HCT116 (cell line): ENCODE measurements at regions not wholly inside any gene's neighbourhood (a gene's known extent, or its start where the extent isn't known, plus 50 kb on each side); places are given as distances from the start of the nearest gene placed in this dataset.

Experiments
- ATAC-seq: fragments of 200-7000 bp; cut with Tn5 transposase; 2 replicates; pipeline ENCODE4 v1.9.1; 2020; ENCODE audit warnings: mild to moderate bottlenecking, moderate library complexity
- BruUV-seq: library from RNA; stranded (reverse); fragments of 400-500 nt; replicated peaks from 2 replicates; lab custom pipeline; 2021; lab: Mats Ljungman, UMichigan
- CTCF ChIA-PET: fragments of 300-600 bp; sonication (Branson Sonifier 250); formaldehyde crosslinking; loops from one replicate; lab custom pipeline; 2021; ENCODE audit warnings: antibody characterized with exemption; lab: Charles Lee
- POLR2A ChIA-PET: fragments of 300-600, 350-600 bp; sonication (Branson Sonifier 250); formaldehyde crosslinking; loops from one replicate; lab custom pipeline; 2021; ENCODE audit warnings: antibody characterized with exemption; lab: Charles Lee
- RAD21 ChIA-PET, 2 experiments: fragments of 300-600 bp; sonication (Branson Sonifier 250); formaldehyde crosslinking; loops; one replicate each; lab custom pipeline; 2023; ENCODE audit warnings: low total read pairs in 2 of 2; ENCODE audit not compliant: uncharacterized antibody in 2 of 2, unreplicated experiment in 2 of 2, low non-redundant PET in 1 of 2; lab: Charles Lee
- DNase-seq: peaks from one replicate; pipeline ENCODE4 v3.0.0-alpha.2; 2010; ENCODE audit warnings: low read depth, low spot score
- H2AFZ ChIP-seq: fragments of 200-600 bp; shearing (Covaris generic), sonication (generic); 2 replicates; pipeline ENCODE4 v1.6.1; 2017; ENCODE audit warnings: low read depth, mixed run types, mixed read lengths, antibody characterized with exemption, low read length; ENCODE audit not compliant: poor library complexity, severe bottlenecking
- H3K27ac ChIP-seq: 2 replicates; pipeline ENCODE4 v1.5.1; 2012; ENCODE audit warnings: low read depth, low read length
- H3K27me3 ChIP-seq: fragments of 200-600 bp; sonication (generic); 2 replicates; pipeline ENCODE4 v1.6.1; 2016; ENCODE audit warnings: mixed run types, low read length, mixed read lengths; ENCODE audit not compliant: insufficient read depth
- H3K36me3 ChIP-seq, 2 experiments: fragments of 200-500 bp in 1 of 2; fragments of 200-600 bp in 1 of 2; sonication (Bioruptor generic) in 1 of 2; sonication (generic) in 1 of 2; 2 replicates each; pipeline versions ENCODE4 v1.5.1 to v1.6.1; 2014 to 2016; ENCODE audit warnings: low read length in 2 of 2, inconsistent platforms in 1 of 2, mixed read lengths in 1 of 2, mixed run types in 1 of 2; ENCODE audit not compliant: insufficient read depth in 2 of 2, control insufficient read depth in 1 of 2
- H3K4me1 ChIP-seq, 2 experiments: fragments of 200-600 bp in 1 of 2; sonication (generic) in 1 of 2; 2 replicates each; pipeline versions ENCODE4 v1.5.1 to v1.6.1; 2012 to 2017; ENCODE audit warnings: low read length in 2 of 2, inconsistent platforms in 1 of 2, mild to moderate bottlenecking in 1 of 2, mixed read lengths in 1 of 2, mixed run types in 1 of 2, moderate library complexity in 1 of 2; ENCODE audit not compliant: insufficient read depth in 2 of 2, control insufficient read depth in 1 of 2
- H3K4me2 ChIP-seq: fragments of 200-600 bp; sonication (generic); 2 replicates; pipeline ENCODE4 v1.6.1; 2017; ENCODE audit warnings: mixed run types, low read length, mixed read lengths
- H3K4me3 ChIP-seq, 2 experiments: fragments of 200-600 bp in 1 of 2; sonication (generic) in 1 of 2; replicated peaks in 1 of 2; 2 replicates each; pipeline ENCODE4 v1.5.1; 2011 to 2016; ENCODE audit warnings: low read length in 2 of 2, control low read depth in 1 of 2, low read depth in 1 of 2, mild to moderate bottlenecking in 1 of 2, mixed read lengths in 1 of 2, mixed run types in 1 of 2
- H3K79me2 ChIP-seq: fragments of 200-600 bp; sonication (generic); 2 replicates; pipeline ENCODE4 v1.6.1; 2017; ENCODE audit warnings: mild to moderate bottlenecking, mixed run types, low read length, moderate library complexity, mixed read lengths; ENCODE audit not compliant: insufficient read depth
- H3K9ac ChIP-seq: fragments of 200-600 bp; sonication (generic); 2 replicates; pipeline ENCODE4 v1.6.1; 2016; ENCODE audit warnings: low read length, mixed read lengths
- H3K9me2 ChIP-seq: fragments of 200-600 bp; sonication (generic), shearing (Covaris generic); 2 replicates; pipeline ENCODE4 v1.6.1; 2017; ENCODE audit warnings: mixed run types, mild to moderate bottlenecking, moderate library complexity; ENCODE audit not compliant: insufficient read depth
- H3K9me3 ChIP-seq, 2 experiments: fragments of 200-500 bp in 1 of 2; fragments of 200-600 bp in 1 of 2; sonication (Bioruptor generic) in 1 of 2; sonication (generic) in 1 of 2; 2 replicates each; pipeline ENCODE4 v1.6.1; 2014 to 2017; ENCODE audit warnings: low read length in 2 of 2, mixed read lengths in 2 of 2, inconsistent platforms in 1 of 2, low read depth in 1 of 2, mild to moderate bottlenecking in 1 of 2, mixed run types in 1 of 2, moderate library complexity in 1 of 2; ENCODE audit not compliant: control insufficient read depth in 1 of 2, insufficient read depth in 1 of 2
- H4K20me1 ChIP-seq: fragments of 200-600 bp; sonication (generic), shearing (Covaris generic); 2 replicates; pipeline ENCODE4 v1.6.1; 2017; ENCODE audit warnings: mixed run types, mild to moderate bottlenecking, moderate library complexity; ENCODE audit not compliant: insufficient read depth
- CEBPB ChIP-seq: IDR thresholded peaks from 2 replicates; pipeline ENCODE4 v1.6.1; 2012; ENCODE audit warnings: low read depth
- POLR2A ChIP-seq: IDR thresholded peaks from 2 replicates; pipeline ENCODE4 v1.7.0; 2011; ENCODE audit warnings: borderline replicate concordance; ENCODE audit not compliant: insufficient read depth, insufficient read length; ENCODE audit errors: extremely low read depth
- REST ChIP-seq: IDR thresholded peaks from 2 replicates; pipeline ENCODE4 v1.6.1; 2012; ENCODE audit warnings: low read depth
- SRF ChIP-seq: IDR thresholded peaks from 2 replicates; pipeline ENCODE4 v1.6.1; 2012; ENCODE audit warnings: low read depth
- TCF7L2 ChIP-seq: IDR thresholded peaks from 2 replicates; pipeline ENCODE4 v1.7.0; 2011; ENCODE audit warnings: borderline replicate concordance, inconsistent platforms; ENCODE audit not compliant: insufficient read depth, insufficient read length; ENCODE audit errors: extremely low read depth
- YY1 ChIP-seq: IDR thresholded peaks from 2 replicates; pipeline ENCODE4 v1.6.1; 2011; ENCODE audit warnings: low read length, low read depth, moderate library complexity, mild to moderate bottlenecking; ENCODE audit not compliant: insufficient replicate concordance; ENCODE audit errors: extremely low read depth
- ZFX ChIP-seq: fragments of 450-650 bp; IDR thresholded peaks from 2 replicates; pipeline ENCODE4 v1.6.1; 2017
- ZNF274 ChIP-seq: fragments of 200-500 bp; sonication (Bioruptor generic); IDR thresholded peaks from 2 replicates; pipeline ENCODE4 v1.6.1; 2014; ENCODE audit warnings: mild to moderate bottlenecking, low read depth, low read length, inconsistent platforms
- intact Hi-C: fragments of 100-400 bp; cut with micrococcal nuclease; formaldehyde crosslinking; loops from 2 replicates; pipeline ENCODE4 v1.10.0; 2022

GRCh38 chr6:139990856-139991465 lies 616.5 kb upstream of the CITED2 start:
- Histone ChIP-seq H3K9ac (no peak overlapping the region), H3K9me3 (no peaks in the 10 kb centered on the region), H3K79me2 (no peaks in the 10 kb centered on the region), H3K4me1 (no peaks in the 10 kb centered on the region), H3K36me3 (no peaks in the 10 kb centered on the region), H3K4me2 (no peak overlapping the region), H3K9me2 (no peaks in the 10 kb centered on the region), H2AFZ (no peak overlapping the region), H3K27me3 (no peaks in the 10 kb centered on the region), H3K4me3 (no peak overlapping the region), H3K27ac (no peak overlapping the region), H4K20me1 (no peaks in the 10 kb centered on the region)
- RAD21 ChIA-PET = no interaction called here
- ATAC-seq = no peak
- intact Hi-C loops = no loop called here
- CTCF ChIA-PET = no interaction called here
- POLR2A ChIA-PET = no interaction called here
- no peak for DNase-seq
- TF ChIP-seq YY1 = no peak
- no peak for TF ChIP-seq CEBPB
- TF ChIP-seq SRF = no peak
- BruUV-seq = no TSS peak

DNA sequence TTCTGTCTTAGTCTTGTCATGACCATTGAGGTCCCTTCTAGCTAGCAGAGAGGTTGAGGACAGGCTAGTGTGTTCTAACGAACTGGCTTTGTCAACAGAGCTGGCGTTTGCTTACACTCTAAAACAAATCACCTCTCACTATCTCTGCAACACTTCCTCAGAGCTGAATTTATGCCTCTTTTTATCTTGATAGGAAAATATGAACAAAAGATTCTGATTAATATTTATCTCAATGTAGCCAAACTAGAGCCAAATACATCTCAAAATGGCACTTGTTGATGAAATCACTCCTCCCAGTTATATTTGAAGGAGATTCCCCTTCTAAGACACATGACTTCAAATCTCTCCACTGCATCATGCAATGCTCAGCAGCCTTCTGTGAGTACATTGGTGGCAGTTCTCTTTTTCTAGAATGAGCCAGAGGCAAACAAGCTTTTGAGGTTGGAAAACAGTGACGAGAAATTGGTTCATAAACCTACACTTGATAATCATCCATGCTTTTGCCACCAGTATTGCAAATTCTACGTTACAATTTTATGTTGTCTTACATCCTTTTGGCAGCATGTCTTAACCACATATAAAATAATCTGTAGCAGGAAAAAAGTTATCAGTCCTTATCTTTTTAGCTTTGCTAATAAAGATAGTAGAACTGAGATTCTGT lies 615.7 kb upstream of the CITED2 start:
- Histone ChIP-seq H3K9me3 (no peaks in the 10 kb centered on the region), H4K20me1 (no peaks in the 10 kb centered on the region), H3K4me1 (no peaks in the 10 kb centered on the region), H3K9ac (no peak overlapping the region), H3K4me3 (no peak overlapping the region), H3K27ac (no peak overlapping the region), H3K27me3 (no peaks in the 10 kb centered on the region), H3K36me3 (no peaks in the 10 kb centered on the region), H3K9me2 (no peaks in the 10 kb centered on the region), H2AFZ (no peak overlapping the region), H3K4me2 (no peak overlapping the region), H3K79me2 (no peaks in the 10 kb centered on the region)
- POLR2A ChIA-PET = no interaction called here
- DNase-seq = no peak
- no peak for ATAC-seq
- BruUV-seq = no TSS peak
- CTCF ChIA-PET = no interaction called here
- TF ChIP-seq ZFX (no peak), REST (no peak), ZNF274 (no peak), CEBPB (no peak), POLR2A (no peak), TCF7L2 (no peak)
- intact Hi-C loops = no loop called here
- RAD21 ChIA-PET = no interaction called here
